GM12801 (cell line): ENCODE measurements at regions not wholly inside any gene's neighbourhood (a gene's known extent, or its start where the extent isn't known, plus 50 kb on each side); places are given as distances from the start of the nearest gene placed in this dataset.

Source experiments
- TF ChIP-seq, protein P1 (sequence below): IDR thresholded peaks from one replicate; pipeline ENCODE4 v1.5.1; 2011; ENCODE audit warnings: control low read depth; ENCODE audit not compliant: insufficient read length; ENCODE audit errors: extremely low read depth

DNA sequence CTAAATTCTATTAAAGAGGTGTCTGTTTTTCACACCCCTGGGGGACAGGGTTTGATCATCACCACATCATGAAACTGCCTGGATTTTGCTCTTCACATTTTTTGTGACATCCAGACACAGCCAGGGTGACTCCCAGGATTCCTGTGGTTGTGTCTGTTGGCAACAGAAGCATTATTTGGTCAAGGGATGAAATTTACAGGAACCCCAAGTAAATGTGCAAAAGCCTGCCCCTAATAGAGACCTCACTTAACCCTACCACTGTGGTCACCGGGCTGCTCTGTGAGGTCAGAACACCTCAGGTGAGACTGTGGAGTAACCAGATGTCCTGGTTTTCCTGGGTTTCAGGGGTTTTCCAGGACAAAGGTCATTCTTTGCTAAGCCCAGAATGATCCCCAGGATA lies 103.8 kb downstream of the DAD1 start:
- TF ChIP-seq, protein P1, sequence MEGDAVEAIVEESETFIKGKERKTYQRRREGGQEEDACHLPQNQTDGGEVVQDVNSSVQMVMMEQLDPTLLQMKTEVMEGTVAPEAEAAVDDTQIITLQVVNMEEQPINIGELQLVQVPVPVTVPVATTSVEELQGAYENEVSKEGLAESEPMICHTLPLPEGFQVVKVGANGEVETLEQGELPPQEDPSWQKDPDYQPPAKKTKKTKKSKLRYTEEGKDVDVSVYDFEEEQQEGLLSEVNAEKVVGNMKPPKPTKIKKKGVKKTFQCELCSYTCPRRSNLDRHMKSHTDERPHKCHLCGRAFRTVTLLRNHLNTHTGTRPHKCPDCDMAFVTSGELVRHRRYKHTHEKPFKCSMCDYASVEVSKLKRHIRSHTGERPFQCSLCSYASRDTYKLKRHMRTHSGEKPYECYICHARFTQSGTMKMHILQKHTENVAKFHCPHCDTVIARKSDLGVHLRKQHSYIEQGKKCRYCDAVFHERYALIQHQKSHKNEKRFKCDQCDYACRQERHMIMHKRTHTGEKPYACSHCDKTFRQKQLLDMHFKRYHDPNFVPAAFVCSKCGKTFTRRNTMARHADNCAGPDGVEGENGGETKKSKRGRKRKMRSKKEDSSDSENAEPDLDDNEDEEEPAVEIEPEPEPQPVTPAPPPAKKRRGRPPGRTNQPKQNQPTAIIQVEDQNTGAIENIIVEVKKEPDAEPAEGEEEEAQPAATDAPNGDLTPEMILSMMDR: no peak

DNA sequence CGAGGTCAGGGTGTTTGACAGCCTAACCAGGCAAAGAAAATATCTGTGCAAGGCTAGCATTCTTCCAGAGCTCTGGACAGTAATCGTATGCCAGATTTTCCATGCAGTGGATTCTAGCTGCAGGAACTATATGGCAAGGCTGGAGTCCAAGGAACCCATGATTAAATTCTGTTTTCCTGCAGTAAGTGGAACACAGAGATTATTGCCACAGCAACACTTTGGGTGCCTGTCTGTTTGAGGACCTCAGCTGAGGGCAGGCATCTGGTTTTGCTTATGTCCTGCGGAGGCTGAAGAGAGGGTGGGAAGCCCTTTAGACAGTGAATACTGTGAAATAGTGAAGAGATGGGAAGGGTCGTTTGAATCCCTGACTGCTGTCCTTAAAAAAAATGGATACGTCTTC lies 104.4 kb downstream of the DAD1 start:
- TF ChIP-seq, protein P1: no peak

DNA sequence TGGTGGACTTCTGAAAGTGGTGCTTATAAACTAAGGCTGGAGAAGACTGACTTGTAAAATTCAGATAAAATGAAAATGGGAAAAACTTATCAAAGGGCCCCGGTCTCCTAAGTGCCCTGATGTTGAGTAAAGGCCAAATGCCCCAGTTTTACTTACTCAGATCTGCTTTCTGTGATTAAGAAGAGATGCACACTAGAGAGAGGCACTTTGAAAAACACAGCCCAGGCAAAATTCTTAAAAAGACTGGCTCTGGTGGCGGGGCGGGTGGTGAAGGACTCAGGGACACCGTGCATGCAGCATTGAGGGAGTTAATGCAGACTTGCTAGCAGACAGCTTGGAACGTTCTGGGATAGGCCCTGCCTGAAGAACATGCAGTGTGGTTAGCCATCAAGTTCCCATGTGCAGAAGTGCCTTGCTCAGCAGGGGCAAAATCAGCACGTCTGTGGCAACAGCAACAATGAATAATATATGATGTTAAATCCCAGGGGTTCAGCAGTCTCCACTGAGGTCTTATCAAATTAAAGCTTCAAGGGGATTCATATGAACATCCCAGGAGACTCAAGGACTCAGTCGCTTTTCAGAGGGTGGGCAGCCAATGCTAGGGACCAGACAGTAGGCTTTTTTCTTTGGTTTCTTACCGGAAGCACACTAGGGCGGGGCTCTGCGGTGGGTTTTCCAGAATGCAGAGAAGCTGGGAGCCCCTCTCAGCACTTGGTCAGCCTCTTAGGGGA lies 105.0 kb downstream of the DAD1 start:
- TF ChIP-seq, protein P1: no peak

DNA sequence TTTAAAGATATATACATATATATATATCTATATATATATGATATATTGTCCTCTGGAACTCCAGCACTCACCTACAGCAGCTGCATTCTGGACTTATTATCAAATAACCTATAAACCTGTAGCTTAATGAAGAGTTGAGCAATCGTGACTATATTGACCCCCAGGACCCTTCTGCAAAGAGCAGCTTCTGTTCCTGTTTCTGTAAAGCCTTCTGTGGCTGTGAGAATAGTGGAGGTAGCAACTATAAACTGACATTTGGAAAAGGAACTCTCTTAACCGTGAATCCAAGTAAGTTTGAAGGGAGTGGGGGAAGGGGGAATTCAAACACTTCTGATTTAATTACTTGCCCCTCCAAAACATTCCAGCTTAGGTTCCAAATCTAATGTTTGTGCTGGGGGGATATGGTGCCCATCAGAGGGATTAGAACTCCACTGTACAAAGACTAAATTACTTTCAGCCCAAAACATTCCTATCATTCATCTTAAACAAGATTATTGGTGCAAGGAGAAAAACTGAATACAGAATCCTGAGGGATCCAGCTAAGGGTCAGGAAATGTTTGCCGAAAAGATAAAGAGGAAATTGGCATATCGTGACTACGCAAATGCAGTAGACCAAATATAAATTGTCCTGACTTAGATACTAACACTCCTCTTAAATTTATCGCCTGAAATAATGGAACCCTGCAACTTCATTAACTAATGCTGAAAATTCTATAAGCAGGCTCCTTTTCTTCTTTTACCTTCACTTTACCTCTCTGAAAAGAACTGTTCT lies 106.1 kb downstream of the DAD1 start:
- TF ChIP-seq, protein P1: no peak

DNA sequence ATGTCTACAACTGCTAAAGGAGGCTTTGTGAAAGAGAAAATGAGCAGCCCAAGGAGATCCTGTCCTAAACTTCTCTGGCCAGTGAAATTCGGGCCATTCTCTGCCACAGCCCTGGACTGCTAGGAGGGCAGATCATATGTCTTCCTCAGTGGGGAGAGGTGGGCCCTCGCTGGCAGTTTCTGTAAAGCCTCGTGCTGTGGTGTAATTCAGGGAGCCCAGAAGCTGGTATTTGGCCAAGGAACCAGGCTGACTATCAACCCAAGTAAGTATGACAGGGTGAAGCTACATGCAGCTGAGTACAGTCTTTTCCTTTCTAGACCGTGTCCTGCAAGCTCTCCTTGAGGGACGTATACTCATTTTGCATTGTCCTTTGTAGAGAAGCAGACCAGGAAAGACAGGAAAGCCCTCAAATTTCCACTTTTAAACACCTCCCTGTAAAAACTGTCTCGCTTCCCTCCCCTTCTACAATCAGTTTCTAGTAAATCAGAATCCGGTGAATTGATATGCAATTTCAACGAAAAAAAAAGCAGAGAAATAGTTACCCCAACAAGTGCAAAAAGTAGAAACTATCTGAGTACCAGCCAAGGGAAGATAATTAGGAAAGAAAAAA lies 106.8 kb downstream of the DAD1 start:
- TF ChIP-seq, protein P1: no peak

DNA sequence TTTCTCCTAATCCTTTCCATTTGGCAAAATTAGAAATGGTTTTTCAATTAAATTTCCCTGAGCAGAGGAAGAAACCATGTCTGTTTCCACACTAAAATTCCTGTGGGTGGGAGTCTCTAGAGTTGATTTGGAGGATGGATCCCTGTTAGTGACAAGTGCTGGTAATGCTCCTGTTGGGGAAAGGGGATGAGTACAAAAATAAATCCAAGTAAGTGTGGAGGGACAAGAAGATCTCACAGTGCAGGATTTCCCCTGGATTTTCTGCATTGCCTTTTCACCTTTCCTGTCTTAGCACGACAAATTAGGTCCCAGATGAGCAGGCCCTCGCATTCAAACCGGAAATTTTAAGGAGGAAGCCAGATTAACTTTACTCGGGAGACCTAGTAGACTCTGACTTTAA lies 107.5 kb downstream of the DAD1 start:
- TF ChIP-seq, protein P1: no peak

DNA sequence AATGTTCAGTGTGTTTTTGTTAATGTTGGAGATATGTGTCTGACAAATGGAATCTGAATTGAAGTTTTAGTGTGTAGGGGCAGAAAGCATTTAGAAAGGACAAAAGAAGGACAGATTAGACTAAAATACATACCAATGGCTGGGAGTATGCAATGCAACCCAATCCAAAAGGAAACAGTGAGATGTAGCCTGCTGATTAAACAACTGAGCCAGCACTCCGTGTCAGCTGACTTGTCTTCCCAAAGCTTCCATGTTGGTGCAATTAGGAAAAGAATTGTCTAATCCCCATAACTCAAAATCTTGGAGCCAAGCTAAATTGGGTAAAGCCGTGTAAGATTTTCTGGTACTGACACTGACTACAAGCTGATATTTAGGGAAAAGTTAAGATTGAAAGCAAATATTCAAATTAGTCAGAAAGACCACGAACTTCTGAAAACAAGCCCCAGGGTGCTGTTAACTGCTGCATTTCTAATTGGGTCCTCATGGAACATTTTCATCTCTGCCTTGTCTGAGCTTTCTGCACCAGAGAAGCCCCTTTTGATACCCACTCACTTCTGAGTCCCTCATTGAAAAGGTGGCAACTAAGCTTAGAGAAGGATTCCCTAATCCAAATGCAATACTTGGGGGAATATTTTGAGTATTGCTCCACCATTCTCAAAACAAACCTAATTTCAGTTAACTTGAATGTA lies 109.1 kb downstream of the DAD1 start:
- TF ChIP-seq, protein P1: no peak
